ENCODE measurements at regions not wholly inside any gene's neighbourhood (a gene's known extent, or its start where the extent isn't known, plus 50 kb on each side); places are given as distances from the start of the nearest gene placed in this dataset.

- no peak for TF ChIP-seq CTCF (IDR thresholded peaks at IDR 0.05)
- no peak for TF ChIP-seq EZH2phosphoT487 (IDR thresholded peaks at IDR 0.05)
Measured at GRCh38 chr2:13533524-13533922, 816.8 kb downstream of the TRIB2 start.
